ENCODE measurements at regions not wholly inside any gene's neighbourhood (a gene's known extent, or its start where the extent isn't known, plus 50 kb on each side); places are given as distances from the start of the nearest gene placed in this dataset.

- no peak for DNase-seq
These were observed 862.3 kb upstream of the GCFC2 start for GRCh38 chr2:76572981-76573380.

GRCh38 chr2:76569819-76570218, 859.1 kb upstream of the GCFC2 start:
- no peak for DNase-seq

- DNase-seq: no peak
These were observed 856.8 kb upstream of the GCFC2 start for GRCh38 chr2:76567478-76567877.

DNA sequence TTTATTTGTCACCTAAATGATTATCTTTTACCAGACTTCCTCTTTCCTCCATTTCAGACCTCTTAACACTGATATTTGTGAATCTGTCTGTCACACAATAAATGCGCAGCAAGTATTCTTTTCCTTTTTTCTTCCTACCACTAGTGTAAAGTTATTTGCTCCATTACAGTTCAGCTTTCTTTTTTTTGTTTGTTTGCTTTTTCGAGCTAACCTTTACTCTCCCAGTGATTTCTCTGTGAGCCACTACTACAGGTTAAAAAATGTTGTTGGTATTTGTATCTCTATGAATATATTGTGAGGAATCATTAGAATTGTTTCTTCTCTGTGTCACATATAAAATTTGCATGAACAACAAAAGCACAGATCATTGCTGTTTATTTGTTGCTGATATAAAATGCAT, 854.0 kb upstream of the GCFC2 start:
- DNase-seq: no peak

GRCh38 chr2:76563730-76564129, 853.0 kb upstream of the GCFC2 start:
- no peak for DNase-seq

DNA sequence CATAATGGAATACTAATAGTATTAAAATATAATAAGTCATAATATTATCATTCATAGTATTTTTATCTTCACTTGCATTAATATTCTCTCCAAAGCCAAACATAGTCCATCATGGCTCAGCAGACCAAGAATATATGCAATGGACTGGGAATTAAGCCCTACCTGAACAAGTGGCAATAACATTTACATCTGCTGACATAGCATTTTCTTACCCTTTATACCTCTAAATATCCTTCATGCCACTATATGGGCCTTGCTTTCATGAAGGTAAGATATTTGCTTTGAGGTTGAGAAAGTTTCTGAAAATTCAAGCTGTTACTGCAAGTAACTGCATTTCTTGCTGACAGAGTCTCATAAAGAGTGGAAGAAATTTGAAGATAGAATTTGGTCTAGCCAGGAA, 847.4 kb upstream of the GCFC2 start:
- no peak for DNase-seq

DNA sequence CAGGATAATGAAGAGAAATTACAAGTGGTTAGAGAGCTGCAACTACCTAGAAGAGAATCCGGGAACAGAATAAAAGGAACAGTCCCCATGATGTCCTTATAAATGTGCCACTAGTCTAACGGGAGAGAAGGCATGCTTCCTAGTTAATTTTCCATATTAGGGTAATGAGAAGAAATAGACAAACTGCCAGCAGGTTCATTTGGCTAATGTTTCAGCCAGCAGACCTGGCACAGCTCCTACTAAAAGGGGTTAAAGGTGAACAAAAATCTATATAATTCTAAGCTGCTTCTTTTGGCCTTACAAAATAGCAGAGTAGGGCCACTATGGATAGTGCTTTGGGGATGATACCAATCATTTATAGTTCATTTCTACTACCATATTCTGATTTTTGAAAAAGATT, 845.3 kb upstream of the GCFC2 start:
- no peak for DNase-seq

DNA sequence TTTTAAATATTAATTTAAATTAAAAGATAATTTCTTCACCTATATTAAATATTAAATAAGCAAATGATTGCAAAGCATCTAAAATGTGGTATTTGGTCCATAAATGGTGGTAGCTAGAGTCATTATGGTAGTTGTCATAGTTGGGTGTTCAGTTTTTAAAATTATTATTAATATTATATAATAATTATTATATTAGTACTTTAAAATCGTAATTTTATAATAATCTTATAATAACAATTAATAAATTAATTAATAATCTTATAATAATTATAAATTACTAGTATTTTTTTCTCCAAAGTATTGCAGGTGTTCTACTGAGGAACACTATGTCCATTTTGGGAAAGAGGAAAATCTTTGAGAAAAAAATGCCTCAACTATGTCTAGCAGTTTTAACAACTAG, 835.5 kb upstream of the GCFC2 start:
- no peak for DNase-seq

- DNase-seq: no peak
These were observed 834.2 kb upstream of the GCFC2 start for GRCh38 chr2:76544901-76545300.

DNA sequence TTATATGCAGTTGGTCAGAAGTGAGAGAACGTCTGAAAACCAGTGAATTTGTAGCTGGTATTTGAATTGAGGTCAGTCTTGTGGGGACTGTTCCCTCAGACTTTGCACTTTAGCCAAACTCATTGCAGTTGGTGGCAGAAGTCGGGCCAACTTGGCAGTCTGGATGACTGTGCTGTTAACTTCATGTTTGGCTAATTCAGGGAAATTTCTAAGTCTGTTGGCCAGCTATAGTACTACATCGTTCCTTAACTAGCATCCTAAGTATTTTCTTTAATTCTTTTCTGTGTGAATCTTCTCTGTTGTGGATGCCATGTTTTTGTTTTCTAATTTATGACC, 806.8 kb upstream of the GCFC2 start:
- no peak for DNase-seq

GRCh38 chr2:76516861-76517573, 806.3 kb upstream of the GCFC2 start:
- no peak for DNase-seq

GRCh38 chr2:76512201-76512820, 801.6 kb upstream of the GCFC2 start:
- no peak for DNase-seq

DNA sequence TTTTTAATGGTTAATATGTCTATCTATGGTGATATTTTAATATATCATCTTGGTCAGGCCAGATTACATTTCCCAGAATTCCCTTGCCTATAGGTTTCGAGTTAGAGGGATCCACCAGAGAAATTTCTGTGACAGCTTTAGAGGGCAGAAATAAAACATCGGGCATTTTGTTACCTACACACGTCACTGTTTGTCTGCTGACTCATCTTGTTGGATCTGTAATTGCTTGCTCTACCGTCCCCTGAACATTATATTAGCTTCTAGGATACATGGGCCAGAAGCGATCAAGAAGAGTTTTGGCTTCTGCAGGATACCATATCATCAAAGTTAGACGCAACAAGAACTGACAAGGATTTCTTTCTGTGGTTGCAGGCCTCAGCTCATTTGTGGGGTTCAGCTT, 795.8 kb upstream of the GCFC2 start:
- DNase-seq: no peak

GRCh38 chr2:76501641-76502040, 790.9 kb upstream of the GCFC2 start:
- DNase-seq: no peak

DNA sequence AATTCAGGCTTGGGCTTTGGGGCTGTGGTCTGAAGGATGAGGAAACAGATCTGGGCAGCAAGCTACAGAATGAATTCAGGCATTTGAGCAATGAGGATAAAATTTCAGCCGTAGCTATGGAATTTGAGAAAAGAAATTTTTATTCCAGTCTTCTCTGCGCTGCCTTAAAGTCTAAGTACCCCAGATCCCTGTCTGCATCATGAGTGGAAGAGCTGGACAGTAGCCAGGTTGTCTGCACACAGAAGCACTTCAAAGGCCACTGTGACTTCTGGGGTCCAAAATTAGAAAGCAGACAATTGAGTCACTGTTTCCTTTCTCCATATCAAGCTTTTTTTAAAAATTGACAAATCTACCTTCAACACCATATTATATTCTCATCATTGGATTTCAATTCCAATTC, 787.6 kb upstream of the GCFC2 start:
- no peak for DNase-seq

DNA sequence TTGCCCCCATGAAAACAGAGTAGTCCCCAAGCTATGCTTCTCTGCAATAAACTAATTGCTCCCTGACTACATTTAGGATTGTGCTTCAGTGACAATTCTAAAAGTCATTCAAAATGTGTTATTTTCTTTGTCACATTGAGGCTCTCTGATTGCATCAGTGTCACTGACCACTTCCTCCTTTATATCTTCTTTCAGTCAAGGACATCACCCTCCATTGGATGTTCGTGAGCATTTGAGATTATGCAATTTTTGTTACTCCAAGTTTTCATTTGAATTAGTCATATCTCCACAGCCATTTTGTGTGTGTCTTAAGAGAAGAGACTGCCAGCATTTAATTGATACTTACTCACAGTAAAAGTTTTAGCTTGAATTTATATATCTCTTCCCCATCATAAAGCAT, 780.8 kb upstream of the GCFC2 start:
- DNase-seq: peak; percentile 4 to 9

DNA sequence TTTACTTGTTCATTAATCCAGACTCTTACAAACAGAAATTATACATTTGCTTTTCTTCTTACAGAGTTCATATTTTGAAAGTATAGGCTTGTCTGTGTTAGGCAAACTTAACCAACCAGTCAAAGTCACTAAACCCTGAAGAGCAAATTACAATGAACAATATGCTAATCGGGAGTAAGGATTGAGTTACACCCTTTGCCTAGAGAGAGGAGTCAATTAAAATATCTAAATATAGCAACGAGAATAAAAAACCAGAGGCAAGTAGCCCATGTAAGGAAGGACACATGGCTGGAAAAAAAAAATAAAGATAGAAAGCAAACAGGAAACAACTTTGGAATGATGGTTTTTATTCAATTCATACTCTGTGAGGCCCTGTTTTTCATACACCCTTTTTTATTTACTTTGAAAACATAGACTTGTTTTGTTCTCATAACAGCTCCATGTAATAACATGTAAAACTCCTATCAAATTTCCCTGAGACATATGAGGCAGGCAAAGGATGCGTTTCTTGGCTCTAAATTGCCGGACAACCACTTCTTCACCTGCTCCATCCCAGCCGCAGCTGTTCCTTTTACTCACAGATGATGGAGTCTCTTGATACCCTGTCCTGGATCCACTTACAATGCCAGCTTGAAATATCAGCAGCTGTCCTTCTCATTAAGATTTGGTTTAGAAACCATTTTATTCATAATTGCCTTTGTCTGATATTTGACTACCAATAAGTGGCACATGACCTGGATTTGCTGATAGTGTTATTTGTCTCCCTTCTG, 767.7 kb upstream of the GCFC2 start:
- DNase-seq: no peak

- no peak for DNase-seq
These were observed 762.2 kb upstream of the GCFC2 start for GRCh38 chr2:76472946-76473345.

DNA sequence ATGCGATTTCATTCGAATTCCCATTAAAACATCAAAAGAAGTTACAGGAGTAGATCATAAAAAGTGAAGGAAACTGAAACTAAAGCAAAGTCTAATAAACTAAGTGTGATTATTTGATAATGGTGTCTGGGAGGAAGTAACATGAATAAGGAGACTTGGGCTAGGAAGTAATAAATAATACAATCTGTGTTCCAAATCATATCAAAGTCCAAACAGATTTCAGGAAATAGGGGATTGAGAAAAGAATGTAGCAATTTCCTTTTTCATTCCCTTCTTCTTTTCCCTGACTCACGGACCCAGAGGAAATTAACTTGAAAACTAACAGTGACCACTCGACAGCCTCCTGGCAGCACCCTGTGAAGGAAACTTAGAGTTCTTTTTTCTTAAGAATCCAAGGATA, 758.4 kb upstream of the GCFC2 start:
- no peak for DNase-seq

DNA sequence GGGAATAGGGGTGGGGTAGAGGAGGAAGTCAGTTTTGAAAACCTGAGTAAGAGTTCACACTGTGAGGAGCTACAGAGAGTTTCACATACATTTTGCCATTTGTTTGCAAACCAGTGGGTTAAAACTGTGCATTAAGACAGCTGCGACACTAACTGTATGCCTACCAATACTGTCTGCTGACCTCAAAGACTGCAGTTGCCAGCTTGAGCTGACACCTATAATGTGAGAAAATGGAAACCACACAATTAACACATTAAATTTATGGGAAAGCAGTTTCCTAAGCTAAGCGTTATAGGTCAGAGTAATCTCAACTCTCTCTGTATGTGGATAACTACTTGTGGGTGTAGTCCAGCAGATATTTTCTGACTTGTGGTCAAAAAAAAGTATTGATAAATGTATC, 756.6 kb upstream of the GCFC2 start:
- no peak for DNase-seq

GRCh38 chr2:76464310-76464709, 753.6 kb upstream of the GCFC2 start:
- no peak for DNase-seq

- DNase-seq: no peak
These were observed 750.7 kb upstream of the GCFC2 start for GRCh38 chr2:76461431-76461830.

DNA sequence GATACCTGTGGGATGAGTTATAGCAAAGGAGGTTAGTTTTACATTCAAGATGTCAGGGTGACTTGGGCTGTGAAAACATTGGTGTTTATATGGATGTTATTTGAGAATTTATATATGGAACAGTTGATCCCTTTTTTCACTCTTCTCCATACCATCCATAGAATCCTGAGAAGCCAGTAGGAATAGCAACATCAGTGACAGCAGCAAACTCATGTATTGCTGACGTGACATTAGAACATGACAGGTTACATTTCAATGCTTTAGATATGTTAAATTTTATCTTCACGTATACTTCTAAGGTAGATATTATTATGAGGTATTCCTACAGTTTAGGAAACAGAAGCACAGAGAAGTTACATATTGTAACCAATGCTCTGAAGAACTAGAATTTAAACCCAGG, 745.2 kb upstream of the GCFC2 start:
- DNase-seq: no peak

DNA sequence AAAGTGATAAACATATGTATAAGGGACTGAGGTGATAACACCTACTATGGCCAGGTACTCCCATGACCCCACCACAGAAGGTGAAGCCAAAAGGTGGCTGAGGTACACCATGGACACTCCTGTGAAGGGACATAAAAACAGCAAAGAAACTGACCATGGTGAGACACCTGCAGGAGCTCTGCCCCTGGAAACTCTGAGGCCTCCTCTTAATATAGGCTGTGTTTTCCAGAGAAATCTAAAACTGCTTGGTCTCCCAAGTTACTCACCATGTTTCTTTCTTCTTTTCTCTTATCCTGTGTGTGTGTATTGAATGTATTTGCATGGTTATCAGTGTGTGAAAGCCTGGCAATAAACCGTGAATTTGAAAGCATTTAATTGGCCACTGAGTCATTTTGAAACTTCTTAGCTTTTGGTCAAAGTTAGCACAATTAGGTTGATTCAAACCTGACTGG, 739.3 kb upstream of the GCFC2 start:
- DNase-seq: no peak

Measured in inflammatory macrophage treated with lipopolysaccharide for 1 hour (primary cell).